HG02870 (cell line): ENCODE measurements at regions not wholly inside any gene's neighbourhood (a gene's known extent, or its start where the extent isn't known, plus 50 kb on each side); places are given as distances from the start of the nearest gene placed in this dataset.

ENCODE experiments used
- ATAC-seq: cut with Tn5 transposase; IDR thresholded peaks from one replicate; pipeline ENCODE4 v1.9.1; 2021; ENCODE audit warnings: mild to moderate bottlenecking, moderate library complexity; ENCODE audit not compliant: unreplicated experiment

- no peak for ATAC-seq
Observed at GRCh38 chr10:65518379-65518778, 1407.5 kb upstream of the LRRTM3 start.

- ATAC-seq, result no peak
Observed at GRCh38 chr10:65528986-65529385, 1396.8 kb upstream of the LRRTM3 start.

- ATAC-seq, result no peak
Observed at GRCh38 chr10:65531545-65531944, 1394.3 kb upstream of the LRRTM3 start.

- no peak for ATAC-seq
Observed at GRCh38 chr10:65534771-65535170, 1391.1 kb upstream of the LRRTM3 start.

- ATAC-seq, result no peak
Observed at GRCh38 chr10:65544756-65545155, 1381.1 kb upstream of the LRRTM3 start.

- ATAC-seq, result no peak
Observed at GRCh38 chr10:65548001-65548400, 1377.8 kb upstream of the LRRTM3 start.

GRCh38 chr10:65550761-65551160, 1375.1 kb upstream of the LRRTM3 start:
- ATAC-seq, result no peak

GRCh38 chr10:65555192-65555591, 1370.6 kb upstream of the LRRTM3 start:
- ATAC-seq, result no peak

GRCh38 chr10:65556006-65556405, 1369.8 kb upstream of the LRRTM3 start:
- ATAC-seq, result no peak

GRCh38 chr10:65559369-65559768, 1366.5 kb upstream of the LRRTM3 start:
- no peak for ATAC-seq

- no peak for ATAC-seq
Observed at GRCh38 chr10:65565246-65565645, 1360.6 kb upstream of the LRRTM3 start.

- no peak for ATAC-seq
Observed at GRCh38 chr10:65566906-65567305, 1358.9 kb upstream of the LRRTM3 start.

- ATAC-seq, result no peak
Observed at GRCh38 chr10:65570143-65571010, 1355.5 kb upstream of the LRRTM3 start.

GRCh38 chr10:65571011-65571570, 1354.7 kb upstream of the LRRTM3 start:
- no peak for ATAC-seq

- ATAC-seq, result no peak
Observed at GRCh38 chr10:65581426-65582026, 1344.3 kb upstream of the LRRTM3 start.

GRCh38 chr10:65602182-65602865, 1323.5 kb upstream of the LRRTM3 start:
- ATAC-seq, result no peak

GRCh38 chr10:65611592-65611991, 1314.2 kb upstream of the LRRTM3 start:
- ATAC-seq, result no peak

GRCh38 chr10:65614956-65615565, 1310.8 kb upstream of the LRRTM3 start:
- ATAC-seq, result no peak

GRCh38 chr10:65618126-65618525, 1307.7 kb upstream of the LRRTM3 start:
- ATAC-seq, result no peak

GRCh38 chr10:65620404-65621048, 1305.3 kb upstream of the LRRTM3 start:
- ATAC-seq, result no peak

GRCh38 chr10:65622608-65623007, 1303.2 kb upstream of the LRRTM3 start:
- no peak for ATAC-seq
